Mucosa of descending colon (tissue), 3 donors: ENCODE measurements at regions not wholly inside any gene's neighbourhood (a gene's known extent, or its start where the extent isn't known, plus 50 kb on each side); places are given as distances from the start of the nearest gene placed in this dataset.

ENCODE experiments used
- ATAC-seq: fragments of 200-7000 bp; cut with Tn5 transposase; one replicate; pipeline ENCODE4 v1.9.1; 2020; ENCODE audit warnings: mild to moderate bottlenecking, moderate library complexity
- DNase-seq, 3 donors: peaks; one replicate each; pipeline ENCODE4 v3.0.0-alpha.2; 2020
- H3K36me3 ChIP-seq: fragments of 200-600 bp; one replicate; pipeline ENCODE4 v1.8.0; 2021; ENCODE audit warnings: low read depth, mild to moderate bottlenecking
- H3K4me1 ChIP-seq: fragments of 200-600 bp; one replicate; pipeline ENCODE4 v1.8.0; 2021; ENCODE audit warnings: low read depth, mild to moderate bottlenecking
- H3K4me3 ChIP-seq: fragments of 200-600 bp; one replicate; pipeline ENCODE4 v1.8.0; 2021; ENCODE audit warnings: mild to moderate bottlenecking
- H3K9me3 ChIP-seq: fragments of 200-600 bp; one replicate; pipeline ENCODE4 v1.8.0; 2021; ENCODE audit warnings: mild to moderate bottlenecking
- CTCF ChIP-seq: fragments of 200-600 bp; IDR thresholded peaks from one replicate; pipeline ENCODE4 v1.8.0; 2022; ENCODE audit warnings: antibody characterized with exemption, mild to moderate bottlenecking
- intact Hi-C, 2 donors: fragments of 100-400 bp; cut with DNase I in 1 of 2; cut with micrococcal nuclease in 1 of 2; formaldehyde crosslinking; loops; one replicate each; pipeline versions ENCODE4 v1.11.0 to v1.11.1; 2022; cut with DNase I, micrococcal nuclease
- donor health status: DM: no; HTN: no; CAD: no; lungs with moderate emphysema.
- donor health status: DM: no; HTN: no; CAD: no.
- donor health status: DM: no; HTN: yes; CAD: no.

DNA sequence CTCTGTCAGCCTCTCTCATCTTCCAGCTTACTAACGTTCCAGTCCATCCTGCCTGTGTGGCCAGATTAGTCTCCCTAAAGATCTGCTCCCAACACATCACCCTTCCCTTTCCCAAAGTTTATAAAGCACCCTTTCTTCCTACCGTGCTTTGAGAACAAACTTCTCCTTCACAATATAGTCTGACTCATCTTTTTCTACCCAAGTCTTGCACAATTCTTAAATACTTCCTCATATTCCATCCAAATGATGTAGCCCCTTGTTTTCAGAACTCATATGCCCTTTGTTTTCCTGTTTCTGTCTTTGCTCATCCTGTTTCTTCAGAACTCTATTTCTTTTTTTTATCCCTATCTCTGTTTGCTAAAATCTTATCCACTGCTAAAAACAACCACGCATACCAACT lies 326.8 kb downstream of the MFSD1 start:
- no peak for DNase-seq
- H3K9me3 ChIP-seq: no peaks in the 10 kb centered on the region
- intact Hi-C loops: no loop called here
- no peak for ATAC-seq
- no peak overlapping the region for H3K4me3 ChIP-seq
- no peak for TF ChIP-seq CTCF
- H3K4me1 ChIP-seq: no peaks in the 10 kb centered on the region
- H3K36me3 ChIP-seq: no peaks in the 10 kb centered on the region

DNA sequence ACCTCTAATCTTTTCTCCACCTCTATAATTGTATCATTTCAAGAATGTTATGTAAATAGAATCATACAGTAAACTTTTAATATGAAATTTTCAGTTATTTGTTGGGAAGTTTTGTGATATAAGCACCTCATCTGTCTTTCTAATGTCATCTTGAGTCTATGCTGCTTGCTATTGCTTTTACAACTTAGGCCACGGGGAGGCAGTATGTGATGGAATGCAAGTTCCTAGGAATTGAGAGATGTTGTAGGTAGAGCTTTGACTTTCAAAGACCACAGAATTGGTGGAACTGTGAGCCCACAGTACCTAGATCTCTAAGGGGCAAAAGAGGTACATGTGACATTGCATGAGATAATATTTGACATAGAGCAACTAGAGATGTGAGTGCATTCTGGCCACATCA lies 328.3 kb downstream of the MFSD1 start:
- H3K36me3 ChIP-seq: no peaks in the 10 kb centered on the region
- peak in 1 of 3 donors; percentile 72 for DNase-seq
- no peaks in the 10 kb centered on the region for H3K4me1 ChIP-seq
- TF ChIP-seq CTCF: no peak
- H3K4me3 ChIP-seq: no peak overlapping the region
- intact Hi-C loops: loop anchor here in 1 of 2 donors (10.0 kb wide), 1 partner anchor 105 kb away; no protein-coding TSS in a partner anchor
- no peaks in the 10 kb centered on the region for H3K9me3 ChIP-seq
- ATAC-seq: peak; percentile 48

DNA sequence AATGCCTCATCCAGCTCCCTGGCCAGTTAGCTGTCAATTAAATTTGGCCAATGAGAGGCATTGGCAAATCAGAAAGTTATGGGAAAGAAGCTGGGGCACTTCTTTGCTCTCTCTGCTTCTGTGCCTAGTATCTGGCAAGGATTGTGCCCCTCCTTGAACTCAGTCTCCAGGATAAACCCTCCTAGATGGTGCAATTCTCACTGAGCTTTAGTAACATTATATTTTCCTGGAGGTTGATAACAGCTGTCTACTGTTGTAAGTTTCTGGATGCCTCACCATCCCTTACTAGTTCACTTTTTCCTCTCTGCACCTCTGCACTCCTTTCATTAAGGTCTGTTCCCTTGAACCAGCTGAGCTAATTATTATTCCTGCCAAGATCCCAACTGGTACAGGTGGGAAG lies 329.5 kb downstream of the MFSD1 start:
- no peak overlapping the region for H3K4me3 ChIP-seq
- intact Hi-C loops: loop anchor here in 1 of 2 donors (10.0 kb wide), 1 partner anchor 103 kb away; no protein-coding TSS in a partner anchor
- H3K4me1 ChIP-seq: no peaks in the 10 kb centered on the region
- no peak for DNase-seq
- no peaks in the 10 kb centered on the region for H3K36me3 ChIP-seq
- ATAC-seq: no peak
- no peak for TF ChIP-seq CTCF
- H3K9me3 ChIP-seq: no peaks in the 10 kb centered on the region

GRCh38 chr3:159137949-159138348 lies 336.1 kb downstream of the MFSD1 start:
- intact Hi-C loops: loop anchor here in 1 of 2 donors (10.0 kb wide), 1 partner anchor 97 kb away; no protein-coding TSS in a partner anchor
- ATAC-seq (no peak), DNase-seq (no peak)
- no peaks in the 10 kb centered on the region for H3K36me3 ChIP-seq
- H3K9me3 ChIP-seq: no peaks in the 10 kb centered on the region
- H3K4me3 ChIP-seq: no peak overlapping the region
- TF ChIP-seq CTCF: no peak
- H3K4me1 ChIP-seq: no peaks in the 10 kb centered on the region

DNA sequence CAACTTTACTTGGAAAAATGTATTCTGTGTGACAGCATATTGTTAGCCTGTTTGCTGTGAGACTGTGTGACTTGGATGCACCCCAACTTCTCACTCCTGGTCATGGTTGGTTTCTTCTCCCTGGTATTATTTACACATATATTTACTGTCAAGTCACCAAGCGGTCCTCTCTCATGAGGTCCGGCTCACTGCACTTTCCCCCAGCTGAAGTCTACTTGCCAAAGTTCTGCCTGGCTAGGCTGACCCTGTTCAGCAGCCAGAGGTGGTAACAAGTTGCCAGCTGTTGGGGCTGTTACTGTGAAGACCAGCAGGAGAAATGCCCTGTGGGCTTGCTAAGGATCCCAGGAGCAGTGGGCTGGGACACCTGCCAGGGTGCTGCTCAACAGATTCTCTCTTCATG lies 337.5 kb downstream of the MFSD1 start:
- H3K9me3 ChIP-seq: no peaks in the 10 kb centered on the region
- H3K4me3 ChIP-seq: no peak overlapping the region
- H3K36me3 ChIP-seq: no peaks in the 10 kb centered on the region
- ATAC-seq (no peak), DNase-seq (no peak)
- no peaks in the 10 kb centered on the region for H3K4me1 ChIP-seq
- intact Hi-C loops: loop anchor here in 1 of 2 donors (10.0 kb wide), 1 partner anchor 95 kb away; no protein-coding TSS in a partner anchor
- no peak for TF ChIP-seq CTCF

GRCh38 chr3:159144472-159144871 lies 342.6 kb downstream of the MFSD1 start:
- no peak for TF ChIP-seq CTCF
- intact Hi-C loops: no loop called here
- no peaks in the 10 kb centered on the region for H3K9me3 ChIP-seq

More at GRCh38 chr3:159144472-159144871, 342.6 kb downstream of the MFSD1 start:
- DNase-seq (no peak), ATAC-seq (no peak)
- no peaks in the 10 kb centered on the region for H3K4me1 ChIP-seq
- H3K36me3 ChIP-seq: no peaks in the 10 kb centered on the region
- no peak overlapping the region for H3K4me3 ChIP-seq
